Testis (tissue), 2 donors: ENCODE measurements at regions not wholly inside any gene's neighbourhood (a gene's known extent, or its start where the extent isn't known, plus 50 kb on each side); places are given as distances from the start of the nearest gene placed in this dataset.

Experiments
- POLR2A ChIP-seq: fragments of 450-650 bp; IDR thresholded peaks from one replicate; pipeline ENCODE4 v1.6.1; 2017; ENCODE audit warnings: antibody characterized with exemption, mild to moderate bottlenecking, moderate library complexity
- TF ChIP-seq, protein P1 (sequence below), 3 experiments: fragments of 450-650 bp in 2 of 3; fragments of 200-600 bp in 1 of 3; sonication (generic) in 1 of 3; IDR thresholded peaks; one replicate each; pipeline ENCODE4 v1.5.1; 2016 to 2019; ENCODE audit warnings: antibody characterized with exemption in 3 of 3, mild to moderate bottlenecking in 2 of 3, moderate library complexity in 1 of 3

DNA sequence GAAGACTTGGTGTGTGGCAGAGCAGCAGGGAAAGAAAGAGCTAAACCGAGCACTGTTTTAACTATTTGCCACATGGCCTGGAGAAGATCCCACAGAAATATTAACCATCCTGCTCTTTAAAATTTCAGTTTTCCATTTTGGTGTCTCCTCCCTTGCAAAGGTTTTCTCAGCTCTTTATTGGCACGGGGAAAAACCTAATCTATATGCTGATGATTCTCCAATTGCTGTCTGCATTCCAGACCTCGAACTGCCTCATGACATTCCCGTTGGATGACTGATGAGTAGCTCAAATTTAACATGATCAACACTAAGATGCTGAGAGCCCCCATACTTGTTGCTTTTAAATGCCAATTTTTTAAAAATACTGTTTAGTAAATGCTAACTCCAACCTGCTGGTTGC lies 115.0 kb downstream of the EMP1 start:
- TF ChIP-seq POLR2A, result no peak
- TF ChIP-seq, protein P1, sequence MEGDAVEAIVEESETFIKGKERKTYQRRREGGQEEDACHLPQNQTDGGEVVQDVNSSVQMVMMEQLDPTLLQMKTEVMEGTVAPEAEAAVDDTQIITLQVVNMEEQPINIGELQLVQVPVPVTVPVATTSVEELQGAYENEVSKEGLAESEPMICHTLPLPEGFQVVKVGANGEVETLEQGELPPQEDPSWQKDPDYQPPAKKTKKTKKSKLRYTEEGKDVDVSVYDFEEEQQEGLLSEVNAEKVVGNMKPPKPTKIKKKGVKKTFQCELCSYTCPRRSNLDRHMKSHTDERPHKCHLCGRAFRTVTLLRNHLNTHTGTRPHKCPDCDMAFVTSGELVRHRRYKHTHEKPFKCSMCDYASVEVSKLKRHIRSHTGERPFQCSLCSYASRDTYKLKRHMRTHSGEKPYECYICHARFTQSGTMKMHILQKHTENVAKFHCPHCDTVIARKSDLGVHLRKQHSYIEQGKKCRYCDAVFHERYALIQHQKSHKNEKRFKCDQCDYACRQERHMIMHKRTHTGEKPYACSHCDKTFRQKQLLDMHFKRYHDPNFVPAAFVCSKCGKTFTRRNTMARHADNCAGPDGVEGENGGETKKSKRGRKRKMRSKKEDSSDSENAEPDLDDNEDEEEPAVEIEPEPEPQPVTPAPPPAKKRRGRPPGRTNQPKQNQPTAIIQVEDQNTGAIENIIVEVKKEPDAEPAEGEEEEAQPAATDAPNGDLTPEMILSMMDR (IDR thresholded peaks at IDR 0.05), result no peak
